HUES6 (cell line): ENCODE measurements at regions not wholly inside any gene's neighbourhood (a gene's known extent, or its start where the extent isn't known, plus 50 kb on each side); places are given as distances from the start of the nearest gene placed in this dataset.

ENCODE experiments used
- H3K27ac ChIP-seq: 2 replicates; pipeline ENCODE4 v1.7.0; 2013; ENCODE audit warnings: low read depth, mild to moderate bottlenecking, low read length, inconsistent platforms
- H3K27me3 ChIP-seq: 2 replicates; pipeline ENCODE4 v1.6.1; 2013; ENCODE audit warnings: low read length; ENCODE audit not compliant: control insufficient read depth, insufficient read depth
- H3K36me3 ChIP-seq: 2 replicates; pipeline ENCODE4 v1.6.1; 2013; ENCODE audit warnings: low read length; ENCODE audit not compliant: control insufficient read depth, insufficient read depth
- H3K4me1 ChIP-seq: 2 replicates; pipeline ENCODE4 v1.6.1; 2013; ENCODE audit warnings: low read length; ENCODE audit not compliant: control insufficient read depth, insufficient read depth
- H3K4me3 ChIP-seq: 2 replicates; pipeline ENCODE4 v1.5.1; 2013; ENCODE audit warnings: low read depth, low read length
- H3K9ac ChIP-seq: one replicate; pipeline ENCODE4 v1.6.1; 2013; ENCODE audit warnings: mild to moderate bottlenecking, low read length
- H3K9me3 ChIP-seq: 2 replicates; pipeline ENCODE4 v1.6.1; 2013; ENCODE audit warnings: low read depth, low read length; ENCODE audit not compliant: control insufficient read depth, insufficient read depth

GRCh38 chr2:150567771-150568301 lies 80.4 kb upstream of the RND3 start:
- H3K4me1 ChIP-seq, result no peaks in the 10 kb centered on the region
- H3K27me3 ChIP-seq, result no peaks in the 10 kb centered on the region
- H3K36me3 ChIP-seq, result no peaks in the 10 kb centered on the region
- no peak overlapping the region for H3K4me3 ChIP-seq
- H3K9ac ChIP-seq, result no peak overlapping the region
- H3K27ac ChIP-seq, result no peak overlapping the region
- H3K9me3 ChIP-seq, result no peaks in the 10 kb centered on the region

- Histone ChIP-seq H3K9me3 (no peaks in the 10 kb centered on the region), H3K27ac (no peak overlapping the region), H3K9ac (no peak overlapping the region), H3K4me1 (no peaks in the 10 kb centered on the region), H3K36me3 (no peaks in the 10 kb centered on the region), H3K4me3 (no peak overlapping the region), H3K27me3 (no peaks in the 10 kb centered on the region)
Observed at GRCh38 chr2:150566289-150566688, 78.8 kb upstream of the RND3 start.

- Histone ChIP-seq H3K36me3 (no peaks in the 10 kb centered on the region), H3K9ac (no peak overlapping the region), H3K27me3 (no peaks in the 10 kb centered on the region)
Observed at GRCh38 chr2:150561076-150561475, 73.6 kb upstream of the RND3 start.

GRCh38 chr2:150557020-150557600 lies 69.6 kb upstream of the RND3 start:
- no peak overlapping the region for H3K4me3 ChIP-seq
- H3K4me1 ChIP-seq, result peaks cover 14% of the 10 kb centered on the region
- H3K27ac ChIP-seq, result no peak overlapping the region
- H3K36me3 ChIP-seq, result no peaks in the 10 kb centered on the region
- no peaks in the 10 kb centered on the region for H3K9me3 ChIP-seq
- no peak overlapping the region for H3K9ac ChIP-seq
- no peaks in the 10 kb centered on the region for H3K27me3 ChIP-seq

More at GRCh38 chr2:150561076-150561475, 73.6 kb upstream of the RND3 start:
- Histone ChIP-seq H3K4me1 (peaks cover 8% of the 10 kb centered on the region; the same call in 1 of the 2 replicates), H3K9me3 (no peaks in the 10 kb centered on the region), H3K4me3 (no peak overlapping the region), H3K27ac (no peak overlapping the region)

- Histone ChIP-seq H3K4me1 (peaks cover 14% of the 10 kb centered on the region), H3K4me3 (no peak overlapping the region), H3K9ac (no peak overlapping the region), H3K27ac (no peak overlapping the region), H3K9me3 (no peaks in the 10 kb centered on the region), H3K36me3 (no peaks in the 10 kb centered on the region), H3K27me3 (no peaks in the 10 kb centered on the region)
Observed at GRCh38 chr2:150555611-150556356, 68.3 kb upstream of the RND3 start.

- H3K4me3 ChIP-seq, result no peak overlapping the region
- no peaks in the 10 kb centered on the region for H3K9me3 ChIP-seq
- no peak overlapping the region for H3K9ac ChIP-seq
- no peaks in the 10 kb centered on the region for H3K27me3 ChIP-seq
- no peaks in the 10 kb centered on the region for H3K36me3 ChIP-seq
- peaks cover 14% of the 10 kb centered on the region for H3K4me1 ChIP-seq
- no peak overlapping the region for H3K27ac ChIP-seq
Observed at GRCh38 chr2:150554046-150554445, 66.6 kb upstream of the RND3 start.

GRCh38 chr2:150552041-150552820 lies 64.8 kb upstream of the RND3 start:
- Histone ChIP-seq H3K9ac (no peak overlapping the region), H3K4me3 (no peak overlapping the region), H3K36me3 (no peaks in the 10 kb centered on the region), H3K9me3 (no peaks in the 10 kb centered on the region), H3K27ac (no peak overlapping the region), H3K27me3 (no peaks in the 10 kb centered on the region), H3K4me1 (peaks cover 13% of the 10 kb centered on the region)

- Histone ChIP-seq H3K9me3 (no peaks in the 10 kb centered on the region), H3K27me3 (no peaks in the 10 kb centered on the region), H3K4me3 (no peak overlapping the region), H3K27ac (no peak overlapping the region), H3K9ac (no peak overlapping the region), H3K36me3 (no peaks in the 10 kb centered on the region), H3K4me1 (no peaks in the 10 kb centered on the region)
Observed at GRCh38 chr2:150549381-150549780, 61.9 kb upstream of the RND3 start.

GRCh38 chr2:150548527-150548926 lies 61.1 kb upstream of the RND3 start:
- no peaks in the 10 kb centered on the region for H3K27me3 ChIP-seq
- no peak overlapping the region for H3K27ac ChIP-seq
- no peak overlapping the region for H3K4me3 ChIP-seq
- H3K9me3 ChIP-seq, result no peaks in the 10 kb centered on the region
- H3K9ac ChIP-seq, result no peak overlapping the region
- H3K4me1 ChIP-seq, result no peaks in the 10 kb centered on the region
- no peaks in the 10 kb centered on the region for H3K36me3 ChIP-seq

GRCh38 chr2:150545916-150546315 lies 58.4 kb upstream of the RND3 start:
- Histone ChIP-seq H3K9ac (no peak overlapping the region), H3K4me3 (no peak overlapping the region), H3K27me3 (no peaks in the 10 kb centered on the region), H3K4me1 (no peaks in the 10 kb centered on the region), H3K36me3 (no peaks in the 10 kb centered on the region), H3K27ac (no peak overlapping the region), H3K9me3 (peaks cover 7% of the 10 kb centered on the region; the same call in 1 of the 2 replicates)

- Histone ChIP-seq H3K9me3 (peaks cover 7% of the 10 kb centered on the region; the same call in 1 of the 2 replicates), H3K9ac (no peak overlapping the region), H3K4me3 (no peak overlapping the region), H3K27ac (no peak overlapping the region), H3K4me1 (no peaks in the 10 kb centered on the region), H3K27me3 (no peaks in the 10 kb centered on the region), H3K36me3 (no peaks in the 10 kb centered on the region)
Observed at GRCh38 chr2:150544731-150545130, 57.3 kb upstream of the RND3 start.
